Fibroblast of the aortic adventitia (primary cell): ENCODE measurements at regions not wholly inside any gene's neighbourhood (a gene's known extent, or its start where the extent isn't known, plus 50 kb on each side); places are given as distances from the start of the nearest gene placed in this dataset.

Source experiments
- DNase-seq: peaks from one replicate; pipeline ENCODE4 v3.0.0-alpha.2; 2010; ENCODE audit warnings: low read depth
- H3K4me3 ChIP-seq: 2 replicates; pipeline ENCODE4 v1.5.1; 2011; ENCODE audit warnings: low read depth, mild to moderate bottlenecking, control low read depth, low read length, moderate library complexity
- CTCF ChIP-seq: IDR thresholded peaks from 2 replicates; pipeline ENCODE4 v1.5.1; 2011; ENCODE audit warnings: mild to moderate bottlenecking, low read length, control low read depth, inconsistent platforms; ENCODE audit not compliant: insufficient read depth

- no peak overlapping the region for H3K4me3 ChIP-seq
- no peak for DNase-seq
Measured at GRCh38 chr4:62523256-62523655, 1323.1 kb downstream of the ADGRL3 start.

GRCh38 chr4:62522273-62522672 is 1322.1 kb downstream of the ADGRL3 start:
- no peak overlapping the region for H3K4me3 ChIP-seq
- DNase-seq: no peak
- no peak for TF ChIP-seq CTCF

More at GRCh38 chr4:62523256-62523655, 1323.1 kb downstream of the ADGRL3 start:
- TF ChIP-seq CTCF: no peak

GRCh38 chr4:62517716-62518115 is 1317.6 kb downstream of the ADGRL3 start:
- H3K4me3 ChIP-seq: no peak overlapping the region
- peak; percentile 0 for DNase-seq
- TF ChIP-seq CTCF: no peak

GRCh38 chr4:62513306-62513705 is 1313.2 kb downstream of the ADGRL3 start:
- DNase-seq: no peak
- no peak overlapping the region for H3K4me3 ChIP-seq
- no peak for TF ChIP-seq CTCF

GRCh38 chr4:62512271-62512670 is 1312.1 kb downstream of the ADGRL3 start:
- no peak for DNase-seq
- no peak overlapping the region for H3K4me3 ChIP-seq
- no peak for TF ChIP-seq CTCF

GRCh38 chr4:62510228-62510627 is 1310.1 kb downstream of the ADGRL3 start:
- H3K4me3 ChIP-seq: no peak overlapping the region
- DNase-seq: no peak
- no peak for TF ChIP-seq CTCF

- TF ChIP-seq CTCF: no peak
- H3K4me3 ChIP-seq: no peak overlapping the region
- DNase-seq: no peak
Measured at GRCh38 chr4:62500296-62500695, 1300.2 kb downstream of the ADGRL3 start.
